Right ventricle myocardium inferior (tissue), 1 donor: ENCODE measurements at regions not wholly inside any gene's neighbourhood (a gene's known extent, or its start where the extent isn't known, plus 50 kb on each side); places are given as distances from the start of the nearest gene placed in this dataset.

Experiments
- ATAC-seq: fragments of 200-7000 bp; cut with Tn5 transposase; one replicate; pipeline ENCODE4 v1.9.1; 2020; ENCODE audit warnings: mild to moderate bottlenecking, moderate library complexity
- DNase-seq: peaks from one replicate; pipeline ENCODE4 v3.0.0; 2021; ENCODE audit errors: missing footprints
- intact Hi-C: fragments of 100-400 bp; cut with DNase I; formaldehyde crosslinking; loops from one replicate; pipeline ENCODE4 v1.11.0; 2022
- donor health status: DM: no; HTN: yes; CAD: no; lungs with severe emphysema.

- ATAC-seq (peak; percentile 90), DNase-seq (peak; percentile 92)
- intact Hi-C loops = no loop called here
These were observed 177.0 kb downstream of the FGF18 start for GRCh38 chr5:171596391-171596878.

- DNase-seq (no peak), ATAC-seq (no peak)
- intact Hi-C loops = no loop called here
These were observed 178.6 kb downstream of the FGF18 start for GRCh38 chr5:171597946-171598640.

- intact Hi-C loops = no loop called here
- DNase-seq (no peak), ATAC-seq (no peak)
These were observed 179.2 kb downstream of the FGF18 start for GRCh38 chr5:171598641-171599152.

GRCh38 chr5:171599411-171599810 lies 180.0 kb downstream of the FGF18 start:
- DNase-seq (no peak), ATAC-seq (peak; percentile 36)
- intact Hi-C loops = no loop called here

GRCh38 chr5:171599957-171600612 lies 180.6 kb downstream of the FGF18 start:
- ATAC-seq (no peak), DNase-seq (no peak)
- intact Hi-C loops = no loop called here

- DNase-seq = peak; percentile 77
- ATAC-seq = no peak
- intact Hi-C loops = no loop called here
These were observed 181.4 kb downstream of the FGF18 start for GRCh38 chr5:171600741-171601265.

- no peak for ATAC-seq
- intact Hi-C loops = no loop called here
- no peak for DNase-seq
These were observed 181.9 kb downstream of the FGF18 start for GRCh38 chr5:171601266-171601881.

- intact Hi-C loops = no loop called here
- ATAC-seq (no peak), DNase-seq (no peak)
These were observed 182.0 kb upstream of the SMIM23 start for GRCh38 chr5:171603591-171603990.

GRCh38 chr5:171604195-171604594 lies 181.4 kb upstream of the SMIM23 start:
- no peak for DNase-seq
- no peak for ATAC-seq
- intact Hi-C loops = no loop called here

GRCh38 chr5:171606414-171607024 lies 179.1 kb upstream of the SMIM23 start:
- ATAC-seq = no peak
- intact Hi-C loops = no loop called here
- no peak for DNase-seq

GRCh38 chr5:171607863-171608262 lies 177.8 kb upstream of the SMIM23 start:
- intact Hi-C loops = no loop called here
- no peak for DNase-seq
- no peak for ATAC-seq

GRCh38 chr5:171609806-171610452 lies 175.7 kb upstream of the SMIM23 start:
- DNase-seq = no peak
- ATAC-seq = no peak
- intact Hi-C loops = no loop called here

GRCh38 chr5:171610686-171611085 lies 174.9 kb upstream of the SMIM23 start:
- ATAC-seq = no peak
- no peak for DNase-seq
- intact Hi-C loops = no loop called here

- no peak for DNase-seq
- intact Hi-C loops = no loop called here
- no peak for ATAC-seq
These were observed 172.9 kb upstream of the SMIM23 start for GRCh38 chr5:171612749-171613148.

GRCh38 chr5:171614511-171614910 lies 171.1 kb upstream of the SMIM23 start:
- DNase-seq = no peak
- intact Hi-C loops = no loop called here
- ATAC-seq = no peak

- ATAC-seq (peak; percentile 72), DNase-seq (no peak)
- intact Hi-C loops = no loop called here
These were observed 170.5 kb upstream of the SMIM23 start for GRCh38 chr5:171614971-171615653.

GRCh38 chr5:171615705-171616640 lies 169.6 kb upstream of the SMIM23 start:
- DNase-seq = no peak
- ATAC-seq = peak; percentile 4
- intact Hi-C loops = no loop called here
